Activated CD8-positive, alpha-beta memory T cell treated with anti-CD3 and anti-CD28 coated beads, Interleukin-2, amount 10 ng/mL, durations not matched to agents 7 days and 5 days (primary cell): ENCODE measurements at regions not wholly inside any gene's neighbourhood (a gene's known extent, or its start where the extent isn't known, plus 50 kb on each side); places are given as distances from the start of the nearest gene placed in this dataset.
"Not testable (repeated sequence)": the region's sequence is repeated elsewhere in the genome, so short reads cannot be mapped to it uniquely, and the experiment has no call there.

Source experiments
- ATAC-seq: fragments of 150-1000 bp; cut with Tn5 transposase; one replicate; pipeline ENCODE4 v1.10.0; 2021; ENCODE audit warnings: moderate library complexity
- CTCF ChIA-PET: fragments of 350-600 bp; sonication (Branson Sonifier 250); formaldehyde crosslinking; loops from one replicate; lab custom pipeline; 2021; ENCODE audit warnings: antibody characterized with exemption; lab: Charles Lee
- DNase-seq: peaks from one replicate; pipeline ENCODE4 v3.0.0-alpha.2; 2020
- H3K27ac Mint-ChIP-seq: one replicate; pipeline ENCODE4 v1.8.0; 2021; ENCODE audit warnings: mild to moderate bottlenecking, mixed read lengths
- H3K27me3 Mint-ChIP-seq: one replicate; pipeline ENCODE4 v1.8.0; 2021; ENCODE audit warnings: mixed read lengths
- H3K36me3 Mint-ChIP-seq: one replicate; pipeline ENCODE4 v1.8.0; 2021; ENCODE audit warnings: mild to moderate bottlenecking, mixed read lengths
- H3K4me1 Mint-ChIP-seq: one replicate; pipeline ENCODE4 v1.8.0; 2021; ENCODE audit warnings: mixed read lengths
- H3K4me3 Mint-ChIP-seq: one replicate; pipeline ENCODE4 v1.8.0; 2021; ENCODE audit warnings: mild to moderate bottlenecking, moderate library complexity, mixed read lengths
- H3K9me3 Mint-ChIP-seq: one replicate; pipeline ENCODE4 v1.8.0; 2022; ENCODE audit warnings: low read depth, mixed read lengths

DNA sequence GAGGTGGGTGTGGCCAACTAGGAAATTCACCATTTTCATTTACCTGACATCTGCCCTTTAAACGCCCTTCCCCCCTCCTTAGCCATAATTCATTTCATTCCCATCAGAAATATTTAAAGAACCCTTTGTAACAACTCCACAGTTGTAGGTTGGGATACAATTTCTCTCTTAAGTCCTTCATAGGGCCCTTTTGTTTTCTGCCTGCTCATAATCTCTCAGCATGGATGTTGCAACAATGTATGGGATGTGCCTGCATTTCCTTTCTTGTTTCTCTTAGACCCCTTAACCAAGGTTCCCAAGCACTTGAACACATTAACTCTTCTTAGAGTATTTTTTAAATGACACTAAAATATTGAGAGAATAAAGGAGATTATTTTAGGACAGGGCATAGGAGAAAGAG is 51.7 kb upstream of the MYO10 start:
- H3K27ac Mint-ChIP-seq = no peak overlapping the region
- ATAC-seq (no peak), DNase-seq (no peak)
- H3K4me3 Mint-ChIP-seq = no peak overlapping the region
- peaks cover 3% of the 10 kb centered on the region for H3K9me3 Mint-ChIP-seq
- no peaks in the 10 kb centered on the region for H3K27me3 Mint-ChIP-seq
- H3K4me1 Mint-ChIP-seq = peaks cover 3% of the 10 kb centered on the region
- no peaks in the 10 kb centered on the region for H3K36me3 Mint-ChIP-seq
- CTCF ChIA-PET = no interaction called here

DNA sequence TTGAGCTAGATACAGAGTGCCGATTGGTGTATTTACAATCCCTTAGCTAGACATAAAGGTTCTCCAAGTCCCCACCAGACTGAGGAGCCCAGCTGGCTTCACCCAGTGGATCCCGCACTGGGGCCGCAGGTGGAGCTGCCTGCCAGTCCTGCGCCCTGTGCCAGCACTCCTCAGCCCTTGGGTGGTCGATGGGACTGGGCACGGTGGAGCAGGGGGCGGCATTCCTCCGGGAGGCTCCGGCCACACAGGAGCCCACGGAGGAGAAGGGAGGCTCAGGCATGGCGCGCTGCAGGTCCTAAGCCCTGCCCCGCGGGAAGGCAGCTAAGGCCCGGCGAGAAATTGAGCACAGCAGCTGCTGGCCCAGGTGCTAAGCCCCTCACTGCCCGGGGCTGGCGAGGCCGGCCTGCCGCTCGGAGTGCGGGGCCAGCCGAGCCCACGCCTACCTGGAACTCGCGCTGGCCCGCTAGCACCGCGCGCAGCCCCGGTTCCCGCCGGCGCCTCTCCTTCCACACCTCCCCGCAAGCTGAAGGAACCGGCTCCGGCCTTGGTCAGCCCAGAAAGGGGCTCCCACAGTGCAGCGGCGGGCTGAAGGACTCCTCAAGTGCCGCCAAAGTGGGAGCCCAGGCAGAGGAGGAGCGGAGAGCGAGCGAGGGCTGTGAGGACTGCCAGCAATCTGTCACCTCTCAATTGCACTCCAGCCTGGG is 54.9 kb upstream of the MYO10 start:
- H3K9me3 Mint-ChIP-seq, H3K27ac Mint-ChIP-seq, DNase-seq, H3K27me3 Mint-ChIP-seq, ATAC-seq, H3K36me3 Mint-ChIP-seq, H3K4me1 Mint-ChIP-seq, CTCF ChIA-PET, H3K4me3 Mint-ChIP-seq: not testable (repeated sequence)

DNA sequence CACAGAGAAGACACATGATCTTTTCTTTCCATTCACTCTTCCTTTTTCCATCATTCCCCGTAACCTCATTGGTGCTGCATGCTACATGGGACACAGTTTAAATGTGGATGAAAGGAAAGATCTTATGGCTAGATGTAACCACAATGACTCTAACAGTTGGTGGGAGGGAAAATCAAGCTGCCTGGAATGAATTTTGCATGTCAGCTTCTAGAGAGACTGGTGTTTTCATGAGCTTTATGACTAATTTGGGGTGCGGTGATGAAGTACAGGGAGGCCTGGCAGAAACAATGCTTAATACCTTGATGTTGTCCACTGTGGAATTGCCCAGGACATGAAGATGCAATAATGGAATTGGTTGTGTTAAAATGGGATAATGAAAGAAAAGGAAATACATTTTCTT is 55.9 kb upstream of the MYO10 start:
- peaks cover 3% of the 10 kb centered on the region for H3K4me1 Mint-ChIP-seq
- no peak overlapping the region for H3K4me3 Mint-ChIP-seq
- ATAC-seq (no peak), DNase-seq (no peak)
- CTCF ChIA-PET = no interaction called here
- H3K36me3 Mint-ChIP-seq = no peaks in the 10 kb centered on the region
- H3K27ac Mint-ChIP-seq = no peak overlapping the region
- peaks cover 3% of the 10 kb centered on the region for H3K9me3 Mint-ChIP-seq
- H3K27me3 Mint-ChIP-seq = no peaks in the 10 kb centered on the region

DNA sequence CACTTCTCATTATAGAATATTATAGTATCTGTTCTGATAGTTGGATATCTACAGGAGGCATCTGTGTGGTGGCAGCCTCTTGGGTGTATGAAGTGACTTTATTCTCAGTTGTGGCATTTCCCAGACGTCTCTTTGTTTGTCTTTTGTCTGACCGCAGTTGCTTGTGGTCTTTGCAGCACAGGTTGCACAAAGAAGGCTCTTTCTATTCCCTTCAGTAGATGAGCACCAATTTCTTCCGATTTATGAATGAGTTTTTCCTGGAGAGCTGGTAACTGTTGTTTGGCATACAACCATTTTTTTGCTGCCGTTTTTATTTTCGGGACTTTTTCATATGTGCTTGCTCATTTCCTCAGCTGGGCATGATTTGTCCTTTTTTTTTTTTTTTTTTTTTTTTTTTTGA is 56.4 kb upstream of the MYO10 start:
- CTCF ChIA-PET = no interaction called here
- H3K27ac Mint-ChIP-seq = no peak overlapping the region
- no peaks in the 10 kb centered on the region for H3K27me3 Mint-ChIP-seq
- no peak for DNase-seq
- no peak for ATAC-seq
- peaks cover 3% of the 10 kb centered on the region for H3K4me1 Mint-ChIP-seq
- no peaks in the 10 kb centered on the region for H3K36me3 Mint-ChIP-seq
- H3K4me3 Mint-ChIP-seq = no peak overlapping the region
- peaks cover 3% of the 10 kb centered on the region for H3K9me3 Mint-ChIP-seq

DNA sequence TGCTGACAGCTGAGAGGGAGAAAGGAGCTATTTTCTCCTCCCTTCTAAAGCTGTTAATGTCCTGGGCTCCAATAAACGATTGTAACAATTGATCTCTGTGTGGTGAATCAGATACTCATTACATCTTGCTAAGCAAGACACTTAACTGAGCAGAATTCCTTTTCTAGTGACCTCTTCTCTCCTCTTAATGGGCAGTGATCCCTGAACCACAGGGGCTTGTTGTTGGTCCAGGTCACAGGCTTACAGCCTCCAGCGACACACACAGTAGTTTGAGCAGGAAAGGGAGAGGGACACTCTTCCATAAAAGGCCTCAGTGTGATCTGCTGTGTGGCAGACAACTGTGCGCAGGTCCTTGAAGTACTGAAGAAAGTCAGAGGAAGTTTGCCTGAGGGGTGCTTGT is 58.5 kb upstream of the MYO10 start:
- no peak for ATAC-seq
- H3K27ac Mint-ChIP-seq = no peak overlapping the region
- no peaks in the 10 kb centered on the region for H3K27me3 Mint-ChIP-seq
- CTCF ChIA-PET = no interaction called here
- no peak for DNase-seq
- no peak overlapping the region for H3K4me3 Mint-ChIP-seq
- peaks cover 3% of the 10 kb centered on the region for H3K9me3 Mint-ChIP-seq
- peaks cover 3% of the 10 kb centered on the region for H3K4me1 Mint-ChIP-seq
- H3K36me3 Mint-ChIP-seq = no peaks in the 10 kb centered on the region

DNA sequence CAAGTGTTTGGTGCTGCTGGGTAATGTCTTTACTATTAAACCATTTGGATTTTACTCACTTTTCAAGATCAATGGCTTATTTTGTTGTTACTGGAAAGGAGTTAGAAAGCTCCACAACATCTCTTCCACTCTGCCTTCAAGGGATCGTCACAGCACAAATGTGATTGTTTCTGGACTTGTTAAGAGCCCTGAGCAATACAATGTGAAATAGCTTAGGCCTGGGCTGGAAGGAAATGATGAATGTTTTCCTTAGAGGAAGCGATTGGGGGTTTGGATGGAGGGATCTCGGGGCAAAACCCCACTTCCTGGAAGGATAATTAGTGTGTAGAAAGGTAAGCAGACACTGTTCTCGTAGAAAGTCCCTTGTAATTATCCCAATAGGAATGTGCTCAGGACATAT is 59.3 kb upstream of the MYO10 start:
- CTCF ChIA-PET = no interaction called here
- no peak for DNase-seq
- no peak for ATAC-seq
- Mint-ChIP-seq H3K9me3 (peaks cover 5% of the 10 kb centered on the region), H3K27me3 (no peaks in the 10 kb centered on the region), H3K27ac (no peak overlapping the region), H3K4me3 (no peak overlapping the region), H3K36me3 (no peaks in the 10 kb centered on the region), H3K4me1 (peaks cover 3% of the 10 kb centered on the region)

DNA sequence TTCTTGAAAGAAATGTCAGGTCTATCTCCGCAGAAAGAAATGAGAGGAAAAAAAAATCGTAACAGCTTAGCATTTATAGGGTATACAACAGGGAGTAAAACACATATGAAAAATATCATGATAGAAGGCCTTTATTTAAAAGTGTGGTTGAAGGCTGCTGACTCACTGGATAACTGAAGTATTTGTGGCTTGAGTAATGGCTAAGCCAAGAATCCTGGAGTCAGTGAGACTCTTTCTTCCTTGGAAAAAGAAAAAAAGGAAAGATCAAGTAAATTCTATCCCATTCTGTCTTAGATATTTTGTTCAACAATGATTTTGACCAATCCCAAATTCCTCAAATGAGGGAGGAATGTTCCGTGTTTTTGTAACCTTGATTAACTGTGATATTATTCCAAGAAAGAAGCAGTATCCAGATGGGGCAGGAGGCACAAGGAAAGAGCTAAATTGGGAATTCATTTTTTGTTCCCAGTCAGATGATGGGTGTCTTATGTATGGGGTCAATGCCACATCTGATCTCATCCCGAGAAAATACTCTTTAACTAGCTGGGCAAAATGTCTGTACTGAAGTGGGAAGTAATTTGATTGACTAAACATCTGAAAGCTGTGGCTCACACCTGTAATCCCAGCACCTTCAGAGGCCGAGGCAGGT is 64.3 kb upstream of the MYO10 start:
- no peak for DNase-seq
- Mint-ChIP-seq H3K9me3 (peaks cover 4% of the 10 kb centered on the region), H3K4me1 (no peaks in the 10 kb centered on the region), H3K27ac (no peak overlapping the region), H3K27me3 (no peaks in the 10 kb centered on the region), H3K4me3 (no peak overlapping the region), H3K36me3 (no peaks in the 10 kb centered on the region)
- no peak for ATAC-seq
- CTCF ChIA-PET = no interaction called here

DNA sequence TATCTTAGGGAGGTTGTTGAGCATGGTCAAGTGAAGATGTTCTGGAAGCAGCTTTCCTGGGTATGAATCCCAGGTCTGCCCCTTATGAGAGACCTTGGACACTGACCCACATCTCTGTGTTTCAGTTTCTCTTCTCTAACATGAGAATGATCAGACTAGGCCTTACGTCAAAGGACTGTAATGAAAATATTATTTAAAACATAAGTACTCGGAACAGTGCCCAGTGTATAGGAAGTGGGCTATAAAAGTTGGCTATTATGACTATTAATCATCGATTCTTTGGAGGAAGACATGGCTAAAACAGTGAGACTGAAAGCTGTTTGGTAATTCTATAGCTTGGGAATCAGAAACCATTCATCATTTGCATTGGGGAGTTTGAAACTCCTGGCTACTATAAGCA is 65.3 kb upstream of the MYO10 start:
- no peaks in the 10 kb centered on the region for H3K27me3 Mint-ChIP-seq
- DNase-seq (no peak), ATAC-seq (no peak)
- no peaks in the 10 kb centered on the region for H3K4me1 Mint-ChIP-seq
- H3K27ac Mint-ChIP-seq = no peak overlapping the region
- H3K36me3 Mint-ChIP-seq = no peaks in the 10 kb centered on the region
- peaks cover 4% of the 10 kb centered on the region for H3K9me3 Mint-ChIP-seq
- CTCF ChIA-PET = no interaction called here
- no peak overlapping the region for H3K4me3 Mint-ChIP-seq

DNA sequence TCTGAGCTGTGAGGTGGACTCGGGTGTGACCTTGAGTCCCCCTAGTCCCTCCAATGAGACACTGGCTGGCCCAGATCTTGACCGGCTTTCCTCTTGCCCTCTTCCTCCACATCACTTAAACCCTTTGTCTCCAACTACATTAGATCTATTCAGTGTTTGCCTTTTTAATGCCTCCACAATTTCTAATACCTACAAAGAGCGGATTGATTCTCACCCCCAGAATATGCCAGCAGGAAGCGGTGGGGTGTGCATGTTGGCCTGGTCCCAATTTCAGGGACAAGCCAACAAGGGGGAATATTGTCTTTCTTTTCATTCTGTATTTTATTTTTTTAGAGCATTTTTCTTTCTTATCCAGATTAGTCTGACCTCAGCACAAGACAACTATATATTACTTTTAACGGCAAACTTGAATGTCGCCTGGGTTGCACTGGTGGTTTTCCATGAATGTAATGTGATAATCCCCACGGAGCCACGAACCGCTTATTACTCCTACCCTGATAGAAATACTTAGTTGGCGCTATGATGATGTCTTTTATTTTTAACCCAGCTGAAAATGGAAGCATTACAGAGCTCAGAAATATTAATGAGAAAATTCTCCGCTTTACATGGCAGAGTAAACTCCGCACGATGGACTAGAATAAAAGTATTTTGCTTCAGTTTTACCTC is 68.5 kb upstream of the MYO10 start:
- no peak overlapping the region for H3K4me3 Mint-ChIP-seq
- DNase-seq (no peak), ATAC-seq (no peak)
- H3K4me1 Mint-ChIP-seq = no peaks in the 10 kb centered on the region
- CTCF ChIA-PET = no interaction called here
- no peaks in the 10 kb centered on the region for H3K27me3 Mint-ChIP-seq
- peaks cover 4% of the 10 kb centered on the region for H3K9me3 Mint-ChIP-seq
- no peaks in the 10 kb centered on the region for H3K36me3 Mint-ChIP-seq
- no peak overlapping the region for H3K27ac Mint-ChIP-seq

DNA sequence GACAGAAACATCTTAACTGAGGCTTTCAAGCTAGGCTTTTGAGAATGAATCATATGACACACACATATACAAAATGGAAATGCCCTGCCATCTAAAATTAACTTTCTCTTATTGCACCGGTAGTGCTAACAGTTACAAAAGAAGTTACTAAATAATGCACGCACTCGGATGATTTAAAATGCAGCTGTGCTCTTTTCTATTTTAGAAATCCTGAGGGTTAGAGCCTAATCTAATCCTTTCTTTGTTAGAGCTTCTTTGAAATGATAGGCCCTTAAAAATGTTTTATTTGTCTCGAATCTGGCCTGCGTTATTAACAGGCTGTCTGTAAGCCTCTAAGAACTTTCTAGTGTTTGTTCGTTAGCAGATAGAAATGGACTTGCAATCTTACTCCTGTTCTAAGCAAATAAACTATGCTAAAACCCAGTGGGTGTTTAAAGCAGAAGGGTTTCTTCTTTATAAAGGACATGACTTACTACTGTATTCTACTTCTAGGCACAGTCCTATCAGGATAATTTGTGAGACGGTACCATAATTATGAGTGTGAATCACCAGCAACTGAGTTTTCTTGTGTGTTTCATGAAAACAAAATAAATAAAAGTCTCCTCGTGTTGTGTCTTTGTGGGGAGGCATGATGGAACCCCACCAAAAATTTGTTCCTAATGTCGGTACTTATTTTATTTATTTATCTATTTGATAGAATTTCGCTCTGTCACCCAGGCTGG is 69.2 kb upstream of the MYO10 start:
- Mint-ChIP-seq H3K27ac (no peak overlapping the region), H3K27me3 (no peaks in the 10 kb centered on the region), H3K4me1 (no peaks in the 10 kb centered on the region), H3K4me3 (no peak overlapping the region), H3K9me3 (peaks cover 2% of the 10 kb centered on the region), H3K36me3 (no peaks in the 10 kb centered on the region)
- DNase-seq = no peak
- CTCF ChIA-PET = no interaction called here
- ATAC-seq = no peak

DNA sequence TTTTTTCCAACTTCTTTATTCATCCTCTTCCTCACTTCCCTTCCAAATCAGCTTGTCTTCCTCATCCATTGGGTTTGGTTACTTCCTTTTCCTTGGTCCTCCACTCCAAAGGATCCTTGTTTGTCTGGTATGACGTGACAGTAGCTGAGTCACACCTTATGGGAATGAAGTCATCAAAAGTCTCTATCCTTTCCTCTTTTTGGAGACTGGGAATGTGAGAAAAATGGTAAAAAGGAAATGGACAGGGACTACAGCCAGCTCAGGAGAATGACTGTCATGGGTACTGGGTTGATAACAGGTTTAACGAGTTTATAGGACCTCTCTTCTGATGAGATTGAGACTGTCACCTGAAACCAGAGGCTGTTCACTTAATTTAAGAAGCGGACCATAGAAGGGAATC is 76.2 kb upstream of the MYO10 start:
- Mint-ChIP-seq H3K4me3 (no peak overlapping the region), H3K27ac (no peak overlapping the region), H3K36me3 (no peaks in the 10 kb centered on the region), H3K27me3 (no peaks in the 10 kb centered on the region), H3K4me1 (no peaks in the 10 kb centered on the region), H3K9me3 (peaks cover 5% of the 10 kb centered on the region)
- ATAC-seq = no peak
- CTCF ChIA-PET = no interaction called here
- DNase-seq = no peak

DNA sequence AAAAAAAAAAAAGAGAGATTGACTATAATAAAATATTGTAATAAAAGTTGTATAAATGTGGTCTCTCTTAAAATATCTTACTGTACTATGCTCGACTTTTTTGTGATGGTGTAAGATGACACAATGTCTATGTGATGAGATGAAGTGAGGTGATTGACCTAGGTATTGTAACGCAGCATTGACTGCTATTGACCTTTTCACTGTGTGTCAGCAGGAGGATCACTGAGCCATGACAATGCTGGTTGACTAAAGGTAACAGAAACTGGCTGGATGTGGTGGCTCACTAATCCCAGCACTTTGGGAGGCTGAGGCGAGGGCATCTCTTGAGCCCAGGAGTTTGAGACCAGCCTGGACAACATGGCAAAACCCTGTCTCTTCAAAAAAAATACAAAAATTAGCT is 78.6 kb upstream of the MYO10 start:
- no peak for ATAC-seq
- peaks cover 7% of the 10 kb centered on the region for H3K9me3 Mint-ChIP-seq
- CTCF ChIA-PET = no interaction called here
- H3K4me3 Mint-ChIP-seq = no peak overlapping the region
- no peaks in the 10 kb centered on the region for H3K27me3 Mint-ChIP-seq
- no peaks in the 10 kb centered on the region for H3K4me1 Mint-ChIP-seq
- DNase-seq = no peak
- H3K27ac Mint-ChIP-seq = no peak overlapping the region
- H3K36me3 Mint-ChIP-seq = no peaks in the 10 kb centered on the region

DNA sequence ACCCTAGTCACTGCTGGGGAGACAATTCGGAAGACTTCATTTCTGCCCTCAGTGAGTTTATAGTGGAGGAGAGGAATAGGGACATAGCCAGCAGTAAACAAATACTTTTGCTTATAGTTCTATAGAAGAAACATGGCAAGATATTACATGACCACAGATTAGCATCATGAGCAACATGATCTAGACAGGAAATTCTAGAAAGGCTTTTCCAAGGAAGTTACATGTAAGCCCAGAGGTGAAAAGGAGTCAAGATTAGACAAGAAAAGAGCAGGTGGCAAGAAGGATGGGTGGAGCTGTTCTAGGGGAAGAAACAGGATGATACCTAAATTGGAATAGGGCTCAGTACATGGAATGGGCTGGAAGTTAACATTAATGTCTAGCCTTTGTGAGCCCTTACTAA is 82.8 kb upstream of the MYO10 start:
- H3K27me3 Mint-ChIP-seq = no peaks in the 10 kb centered on the region
- CTCF ChIA-PET = no interaction called here
- no peaks in the 10 kb centered on the region for H3K36me3 Mint-ChIP-seq
- peaks cover 5% of the 10 kb centered on the region for H3K9me3 Mint-ChIP-seq
- no peak overlapping the region for H3K27ac Mint-ChIP-seq
- H3K4me3 Mint-ChIP-seq = no peak overlapping the region
- no peak for ATAC-seq
- DNase-seq = no peak
- no peaks in the 10 kb centered on the region for H3K4me1 Mint-ChIP-seq

DNA sequence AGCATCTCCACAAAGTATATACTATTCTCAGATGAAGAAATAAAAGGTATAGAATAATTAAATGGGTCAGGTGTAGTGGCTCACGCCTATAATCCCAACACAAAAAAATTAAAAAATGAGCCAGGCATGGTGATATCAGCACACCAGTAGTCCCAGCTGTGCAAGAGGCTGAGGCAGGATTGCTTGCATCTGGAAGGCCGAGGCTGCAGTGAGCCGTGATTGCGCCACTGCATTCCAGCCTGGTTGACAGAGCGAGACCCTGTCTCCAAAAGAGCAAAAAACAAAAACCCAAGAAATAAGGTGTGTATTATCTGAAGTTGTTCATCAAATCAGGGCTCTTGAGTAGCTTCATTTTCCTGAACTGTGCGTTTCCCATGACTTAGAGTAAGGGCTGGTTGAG is 83.2 kb upstream of the MYO10 start:
- Mint-ChIP-seq H3K4me3 (no peak overlapping the region), H3K4me1 (no peaks in the 10 kb centered on the region), H3K9me3 (peaks cover 5% of the 10 kb centered on the region), H3K27ac (no peak overlapping the region), H3K27me3 (no peaks in the 10 kb centered on the region), H3K36me3 (no peaks in the 10 kb centered on the region)
- CTCF ChIA-PET = no interaction called here
- DNase-seq (no peak), ATAC-seq (no peak)
